HG03196 (cell line): ENCODE measurements at regions not wholly inside any gene's neighbourhood (a gene's known extent, or its start where the extent isn't known, plus 50 kb on each side); places are given as distances from the start of the nearest gene placed in this dataset.

Experiments used
- ATAC-seq: cut with Tn5 transposase; IDR thresholded peaks from one replicate; pipeline ENCODE4 v1.9.1; 2021; ENCODE audit not compliant: unreplicated experiment

GRCh38 chr12:114774197-114774596 lies 90.2 kb upstream of the TBX3 start:
- no peak for ATAC-seq

- no peak for ATAC-seq
Observed at GRCh38 chr12:114770323-114770722, 86.3 kb upstream of the TBX3 start.

- no peak for ATAC-seq
Observed at GRCh38 chr12:114769634-114770033, 85.7 kb upstream of the TBX3 start.

- no peak for ATAC-seq
Observed at GRCh38 chr12:114767906-114768722, 84.1 kb upstream of the TBX3 start.

- no peak for ATAC-seq
Observed at GRCh38 chr12:114767084-114767760, 83.2 kb upstream of the TBX3 start.

GRCh38 chr12:114765960-114766691 lies 82.2 kb upstream of the TBX3 start:
- ATAC-seq, result no peak

GRCh38 chr12:114764510-114764909 lies 80.5 kb upstream of the TBX3 start:
- no peak for ATAC-seq

- no peak for ATAC-seq
Observed at GRCh38 chr12:114762490-114763110, 78.6 kb upstream of the TBX3 start.

GRCh38 chr12:114760151-114760877 lies 76.3 kb upstream of the TBX3 start:
- ATAC-seq, result no peak

- ATAC-seq, result no peak
Observed at GRCh38 chr12:114759635-114760034, 75.7 kb upstream of the TBX3 start.

- ATAC-seq, result no peak
Observed at GRCh38 chr12:114757684-114758325, 73.8 kb upstream of the TBX3 start.

- ATAC-seq, result no peak
Observed at GRCh38 chr12:114752217-114752616, 68.2 kb upstream of the TBX3 start.

- ATAC-seq, result no peak
Observed at GRCh38 chr12:114751712-114752111, 67.7 kb upstream of the TBX3 start.

GRCh38 chr12:114750917-114751316 lies 66.9 kb upstream of the TBX3 start:
- ATAC-seq, result no peak

- no peak for ATAC-seq
Observed at GRCh38 chr12:114749065-114749464, 65.1 kb upstream of the TBX3 start.

GRCh38 chr12:114747012-114747858 lies 63.3 kb upstream of the TBX3 start:
- no peak for ATAC-seq

GRCh38 chr12:114746297-114747011 lies 62.5 kb upstream of the TBX3 start:
- no peak for ATAC-seq

- ATAC-seq, result no peak
Observed at GRCh38 chr12:114744691-114745090, 60.7 kb upstream of the TBX3 start.

GRCh38 chr12:114744285-114744684 lies 60.3 kb upstream of the TBX3 start:
- ATAC-seq, result no peak
